ENCODE measurements at regions not wholly inside any gene's neighbourhood (a gene's known extent, or its start where the extent isn't known, plus 50 kb on each side); places are given as distances from the start of the nearest gene placed in this dataset.

DNA sequence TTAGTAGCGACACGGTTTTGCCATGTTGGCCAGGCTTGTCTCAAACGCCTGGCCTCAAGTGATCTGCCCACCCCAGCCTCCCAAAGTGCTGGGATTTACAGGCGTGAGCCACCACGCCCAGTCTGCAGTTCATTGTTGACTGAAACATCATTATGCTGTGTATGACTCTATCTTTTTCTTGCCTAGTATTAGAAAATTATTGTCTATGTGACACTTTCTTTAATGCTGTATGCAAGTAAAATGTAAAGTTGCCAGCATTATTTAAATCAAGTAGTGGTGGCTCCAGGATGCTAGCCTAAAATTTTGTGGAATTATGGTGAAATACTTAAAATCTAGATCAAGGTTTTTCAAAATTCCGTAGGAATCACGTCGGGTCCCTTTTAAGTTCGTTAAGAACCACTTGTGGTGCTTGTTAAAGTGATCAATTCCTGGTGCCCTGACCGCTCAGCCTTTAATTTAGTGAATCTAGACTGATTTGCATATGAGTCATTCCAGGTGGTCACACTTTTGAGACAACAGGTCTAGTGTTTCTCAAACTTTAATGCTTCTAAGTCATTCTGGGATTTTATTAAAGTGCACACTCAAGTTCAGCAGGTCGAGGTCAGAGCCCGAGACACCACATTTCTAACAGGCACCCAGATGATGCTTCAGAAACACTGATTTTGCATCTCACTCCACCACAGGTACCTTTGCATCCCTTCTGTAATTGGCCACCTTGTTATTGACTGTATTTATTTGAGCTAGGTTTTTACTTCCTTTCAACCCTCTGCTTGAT is 132.6 kb upstream of the MTHFD1L start:
- WGBS (ENCODE audit: low lambda C conversion rate): 31% methylated on average over 12 of the region's 12 CpGs
- H3K4me3 ChIP-seq (replicated peaks in 1 of 3; ENCODE audit: insufficient read depth in 1 of 3, low read depth in 2 of 3, low read length in 3 of 3): no peak overlapping the region
- H3K36me3 ChIP-seq (replicated peaks in 1 of 2; ENCODE audit: control insufficient read depth in 1 of 2, insufficient read depth in 2 of 2, low read length in 2 of 2): no peaks in the 10 kb centered on the region
- no peak for TF ChIP-seq BRCA1 (CRISPR knock-in tag; IDR thresholded peaks at IDR 0.05)
- TF ChIP-seq MAFK (conservative IDR thresholded peaks at IDR 0.05 in 1 of 2, IDR thresholded peaks at IDR 0.05 in 1 of 2; ENCODE audit: low read length in 2 of 2): peak; percentile 23 to 69; a peak in 3 of 4 replicates
- TF ChIP-seq ZNF570 (CRISPR knock-in tag; IDR thresholded peaks at IDR 0.05; ENCODE audit: borderline replicate concordance): no peak
- TF ChIP-seq MAFF (IDR thresholded peaks at IDR 0.05; ENCODE audit: low read depth, low read length): peak; percentile 59
- no peak for TF ChIP-seq E2F1 (CRISPR knock-in tag; IDR thresholded peaks at IDR 0.05)
- TF ChIP-seq ZNF639 (CRISPR knock-in tag; conservative IDR thresholded peaks at IDR 0.05): no peak
- TF ChIP-seq RBFOX2 (IDR thresholded peaks at IDR 0.05; ENCODE audit: low read depth, low read length): no peak
- intact Hi-C loops (cut with micrococcal nuclease; ENCODE audit: unreplicated experiment) (loop anchor here (1.0 kb wide), 1 partner anchor 23 kb away; no protein-coding TSS in a partner anchor), in situ Hi-C loops (cut with HindIII; ENCODE audit: extremely low pct_ligation_motif_present, low pct_unique_long_range_greater_than_20kb) (no loop called here)
- H3K9me3 ChIP-seq (ENCODE audit: low read length): no peaks in the 10 kb centered on the region
- H3K4me2 ChIP-seq (ENCODE audit: low read depth, low read length): no peak overlapping the region
- POLR2A ChIA-PET: no interaction called here
- no peak for FAIRE-seq
- H4K20me1 ChIP-seq (ENCODE audit: insufficient read depth, low read length): no peaks in the 10 kb centered on the region
- H3K79me2 ChIP-seq (ENCODE audit: insufficient read depth, low read length): no peaks in the 10 kb centered on the region
- H2AFZ ChIP-seq (ENCODE audit: low read length): no peak overlapping the region
- ATAC-seq: no peak
- no peak overlapping the region for H3K27ac ChIP-seq (ENCODE audit: extremely low read length, insufficient read depth, low read length)
- no peak for DNase-seq (ENCODE audit: low spot score)
- no peak overlapping the region for H3K9ac ChIP-seq (ENCODE audit: insufficient read depth, low read depth, low read length)
- no peaks in the 10 kb centered on the region for H3K4me1 ChIP-seq (ENCODE audit: insufficient read depth, low read length)
- H3K27me3 ChIP-seq (ENCODE audit: control insufficient read depth in 1 of 2, insufficient read depth in 2 of 2, low read length in 2 of 2): no peaks in the 10 kb centered on the region; a peak in 1 of 5 replicates
- CTCF ChIA-PET (ENCODE audit: low intra/inter-chr PET ratio, low total read pairs): no interaction called here
- BruUV-seq (replicated peaks): no TSS peak

Measured in HepG2 (cell line).